PFSK-1 (cell line): ENCODE measurements at regions not wholly inside any gene's neighbourhood (a gene's known extent, or its start where the extent isn't known, plus 50 kb on each side); places are given as distances from the start of the nearest gene placed in this dataset.

Source experiments
- FOXP2 ChIP-seq: optimal IDR thresholded peaks from 2 replicates; pipeline ENCODE3; 2011; ENCODE audit warnings: borderline replicate concordance, control low read depth, inconsistent platforms; ENCODE audit not compliant: insufficient read depth; ENCODE audit errors: extremely low read length, extremely low read depth
- POLR2AphosphoS5 ChIP-seq: IDR thresholded peaks from 2 replicates; pipeline ENCODE4 v1.6.1; 2012; ENCODE audit warnings: low read depth, mild to moderate bottlenecking, control low read depth, low read length, moderate library complexity
- SIN3A ChIP-seq: IDR thresholded peaks from 2 replicates; pipeline ENCODE4 v1.6.1; 2012; ENCODE audit warnings: mild to moderate bottlenecking, low read length, moderate library complexity, borderline replicate concordance; ENCODE audit not compliant: insufficient read depth
- TAF1 ChIP-seq: IDR thresholded peaks from 2 replicates; pipeline ENCODE4 v1.6.1; 2012; ENCODE audit warnings: low read length, control low read depth, borderline replicate concordance; ENCODE audit not compliant: insufficient read depth
- TF ChIP-seq, protein P1 (sequence below), 2 experiments: IDR thresholded peaks; 2 replicates each; pipeline versions ENCODE4 v1.6.1 to v1.8.0; 2011 to 2012; ENCODE audit warnings: low read depth in 2 of 2, low read length in 2 of 2, control low read depth in 1 of 2, inconsistent platforms in 1 of 2, mild to moderate bottlenecking in 1 of 2, moderate library complexity in 1 of 2; ENCODE audit not compliant: insufficient read depth in 1 of 2

DNA sequence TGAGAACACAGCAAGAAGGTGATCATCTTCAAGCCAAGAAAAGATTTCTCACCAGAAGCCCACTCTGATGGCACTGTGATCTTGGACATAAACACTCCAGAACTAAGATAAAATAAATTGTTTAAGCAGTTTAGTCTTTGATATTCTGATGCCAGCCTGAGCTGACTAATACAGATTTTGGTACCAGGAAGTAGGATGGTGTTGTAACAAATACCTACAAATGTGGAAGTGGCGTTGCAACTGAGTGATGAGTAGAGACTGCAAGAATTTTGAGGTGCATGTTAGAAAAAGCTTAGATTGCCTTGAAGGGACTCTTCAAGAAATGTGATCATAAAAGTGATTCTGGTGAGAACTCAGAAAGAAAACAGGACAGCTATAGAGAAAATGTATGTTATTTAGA is 592.4 kb upstream of the DAB2 start:
- TF ChIP-seq FOXP2 (no peak), TAF1 (no peak), SIN3A (no peak)

DNA sequence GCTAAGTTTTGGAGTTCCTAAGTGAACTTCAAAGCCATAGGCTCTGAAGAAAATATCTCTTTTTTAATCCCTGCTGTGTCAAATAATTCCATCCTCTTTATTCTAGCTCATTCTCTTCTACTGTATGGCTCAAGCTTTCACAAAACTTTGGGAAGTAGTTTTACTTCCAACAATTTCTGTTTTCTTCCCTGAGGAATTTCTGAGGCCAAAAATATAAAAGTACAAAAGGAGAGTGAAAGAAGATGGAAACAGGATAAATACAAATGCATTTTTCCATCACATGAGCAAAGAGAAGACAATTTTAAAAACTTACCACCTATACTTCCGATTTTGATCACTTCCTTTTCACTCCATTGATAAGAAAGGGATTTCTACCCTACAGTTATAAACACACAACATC is 585.7 kb upstream of the DAB2 start:
- TF ChIP-seq POLR2AphosphoS5, result no peak
- no peak for TF ChIP-seq TAF1
- TF ChIP-seq, protein P1, sequence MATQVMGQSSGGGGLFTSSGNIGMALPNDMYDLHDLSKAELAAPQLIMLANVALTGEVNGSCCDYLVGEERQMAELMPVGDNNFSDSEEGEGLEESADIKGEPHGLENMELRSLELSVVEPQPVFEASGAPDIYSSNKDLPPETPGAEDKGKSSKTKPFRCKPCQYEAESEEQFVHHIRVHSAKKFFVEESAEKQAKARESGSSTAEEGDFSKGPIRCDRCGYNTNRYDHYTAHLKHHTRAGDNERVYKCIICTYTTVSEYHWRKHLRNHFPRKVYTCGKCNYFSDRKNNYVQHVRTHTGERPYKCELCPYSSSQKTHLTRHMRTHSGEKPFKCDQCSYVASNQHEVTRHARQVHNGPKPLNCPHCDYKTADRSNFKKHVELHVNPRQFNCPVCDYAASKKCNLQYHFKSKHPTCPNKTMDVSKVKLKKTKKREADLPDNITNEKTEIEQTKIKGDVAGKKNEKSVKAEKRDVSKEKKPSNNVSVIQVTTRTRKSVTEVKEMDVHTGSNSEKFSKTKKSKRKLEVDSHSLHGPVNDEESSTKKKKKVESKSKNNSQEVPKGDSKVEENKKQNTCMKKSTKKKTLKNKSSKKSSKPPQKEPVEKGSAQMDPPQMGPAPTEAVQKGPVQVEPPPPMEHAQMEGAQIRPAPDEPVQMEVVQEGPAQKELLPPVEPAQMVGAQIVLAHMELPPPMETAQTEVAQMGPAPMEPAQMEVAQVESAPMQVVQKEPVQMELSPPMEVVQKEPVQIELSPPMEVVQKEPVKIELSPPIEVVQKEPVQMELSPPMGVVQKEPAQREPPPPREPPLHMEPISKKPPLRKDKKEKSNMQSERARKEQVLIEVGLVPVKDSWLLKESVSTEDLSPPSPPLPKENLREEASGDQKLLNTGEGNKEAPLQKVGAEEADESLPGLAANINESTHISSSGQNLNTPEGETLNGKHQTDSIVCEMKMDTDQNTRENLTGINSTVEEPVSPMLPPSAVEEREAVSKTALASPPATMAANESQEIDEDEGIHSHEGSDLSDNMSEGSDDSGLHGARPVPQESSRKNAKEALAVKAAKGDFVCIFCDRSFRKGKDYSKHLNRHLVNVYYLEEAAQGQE (IDR thresholded peaks at IDR 0.05; ENCODE audit: insufficient read depth in 1 of 2, low read depth in 2 of 2, low read length in 2 of 2), result no peak
- TF ChIP-seq FOXP2, result no peak
- no peak for TF ChIP-seq SIN3A

DNA sequence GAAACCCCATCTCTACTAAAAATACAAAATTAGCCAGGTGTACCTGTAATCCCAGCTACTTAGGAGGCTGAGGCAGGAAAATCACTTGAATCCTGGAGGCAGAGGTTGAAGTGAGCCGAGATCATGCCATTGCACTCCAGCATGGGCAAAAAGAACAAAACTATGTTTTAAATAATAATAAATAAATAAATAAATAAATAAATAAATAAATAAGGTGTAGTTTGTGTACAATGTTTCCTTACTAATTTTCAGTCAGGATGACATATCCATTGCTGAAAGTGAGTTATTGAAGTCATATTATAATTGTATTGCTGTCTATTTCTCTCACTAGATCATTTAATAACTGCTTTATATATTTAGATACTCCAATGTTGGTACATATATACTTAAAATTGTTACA is 581.5 kb upstream of the DAB2 start:
- TF ChIP-seq POLR2AphosphoS5, result no peak

DNA sequence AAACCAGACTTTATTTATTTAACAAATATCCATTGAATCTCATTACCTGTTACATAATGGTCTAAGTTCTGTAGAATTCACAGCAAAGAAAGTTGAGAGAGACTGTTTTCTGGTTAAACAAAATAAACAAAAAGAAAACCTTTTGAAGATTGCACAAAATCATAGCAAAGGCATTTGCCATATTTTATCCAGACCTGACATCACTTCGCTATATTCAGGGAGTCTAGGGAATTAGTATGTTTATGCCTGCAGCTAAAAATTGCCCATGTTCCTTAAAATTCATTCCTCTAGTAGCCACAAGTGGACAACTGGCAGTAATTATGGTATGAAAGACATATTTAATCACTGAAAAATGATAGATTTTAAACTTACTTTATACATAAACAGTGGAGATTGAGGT is 577.0 kb upstream of the DAB2 start:
- TF ChIP-seq, protein P1 (IDR thresholded peaks at IDR 0.05; ENCODE audit: insufficient read depth in 1 of 2, low read depth in 2 of 2, low read length in 2 of 2), result no peak

DNA sequence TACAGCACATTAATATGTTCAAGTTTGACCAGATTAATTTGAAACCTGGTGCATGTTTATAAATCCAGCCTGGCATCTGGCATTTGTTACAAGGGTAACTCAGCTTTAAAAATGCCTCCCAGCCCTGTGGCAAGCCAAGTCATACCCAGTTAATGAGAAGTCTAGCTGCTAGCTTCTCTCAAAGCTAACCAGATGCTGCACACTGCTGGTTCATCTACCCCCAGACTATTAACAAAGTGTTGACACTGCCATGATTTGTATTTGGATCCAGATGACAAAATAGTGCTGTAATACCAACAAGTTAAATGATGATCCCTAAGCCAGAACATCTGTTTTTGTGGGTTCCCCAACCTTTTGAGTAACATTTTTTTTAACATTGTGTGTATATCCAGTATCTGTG is 573.7 kb upstream of the DAB2 start:
- TF ChIP-seq POLR2AphosphoS5, result no peak
- TF ChIP-seq FOXP2, result no peak
- TF ChIP-seq, protein P1 (IDR thresholded peaks at IDR 0.05; ENCODE audit: insufficient read depth in 1 of 2, low read depth in 2 of 2, low read length in 2 of 2), result no peak
- TF ChIP-seq SIN3A, result no peak
- TF ChIP-seq TAF1, result no peak

DNA sequence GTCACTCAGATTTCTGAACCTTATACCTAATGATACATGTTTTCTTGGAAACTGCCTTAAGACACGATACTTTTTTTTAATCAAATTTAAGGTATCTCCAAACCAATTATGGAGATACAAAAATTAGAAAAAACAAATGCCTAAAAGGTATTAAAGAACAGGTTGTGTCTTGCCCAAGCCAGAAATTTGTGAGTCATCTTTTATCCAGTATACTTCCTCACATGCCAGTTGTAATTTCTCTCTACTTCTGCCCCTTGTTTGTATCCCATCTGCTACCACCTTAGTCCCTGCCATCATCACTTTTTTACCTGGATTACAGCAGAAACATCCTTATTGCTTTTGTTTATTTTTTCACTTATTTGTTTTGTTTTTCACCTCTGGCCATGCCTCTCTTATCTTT is 571.2 kb upstream of the DAB2 start:
- TF ChIP-seq FOXP2 (no peak), SIN3A (no peak), POLR2AphosphoS5 (no peak), TAF1 (no peak)
- TF ChIP-seq, protein P1 (IDR thresholded peaks at IDR 0.05; ENCODE audit: insufficient read depth in 1 of 2, low read depth in 2 of 2, low read length in 2 of 2), result no peak
